ENCODE measurements at regions not wholly inside any gene's neighbourhood (a gene's known extent, or its start where the extent isn't known, plus 50 kb on each side); places are given as distances from the start of the nearest gene placed in this dataset.
"Not testable (repeated sequence)": the region's sequence is repeated elsewhere in the genome, so short reads cannot be mapped to it uniquely, and the experiment has no call there.

GRCh38 chrX:10706342-10706741 lies 86.0 kb upstream of the MID1 start:
- H2AFZ ChIP-seq (ENCODE audit: low read length); H2BK12ac ChIP-seq (ENCODE audit: low read depth, low read length); POLR2A ChIA-PET (ENCODE audit: partially characterized antibody); DNase-seq (ENCODE audit: low read depth in 1 of 2, low spot score in 2 of 2); H4K91ac ChIP-seq (replicated peaks; ENCODE audit: insufficient read length, low read length); H3K4me1 ChIP-seq (replicated peaks in 1 of 4; ENCODE audit: control insufficient read depth in 3 of 4, insufficient read depth in 4 of 4, low read length in 3 of 4); H4K5ac ChIP-seq (ENCODE audit: insufficient read length, low read depth, low read length); H2BK20ac ChIP-seq (ENCODE audit: low read length); H3K18ac ChIP-seq (ENCODE audit: extremely low read depth, low read length); H2BK15ac ChIP-seq (ENCODE audit: low read length); H3K36me3 ChIP-seq (ENCODE audit: control insufficient read depth in 2 of 4, insufficient read depth in 4 of 4, low read length in 3 of 4); H3K79me1 ChIP-seq (ENCODE audit: low read depth, low read length); H2BK120ac ChIP-seq (replicated peaks; ENCODE audit: low read depth, low read length); H3K4ac ChIP-seq (replicated peaks; ENCODE audit: insufficient read length, low read depth, low read length); H3K9me3 ChIP-seq (ENCODE audit: insufficient read depth in 2 of 2, low read depth in 1 of 2, low read length in 1 of 2); H4K8ac ChIP-seq (ENCODE audit: extremely low read depth, insufficient read depth, low read length); H3K27ac ChIP-seq (ENCODE audit: low read depth, low read length); H3K14ac ChIP-seq (ENCODE audit: insufficient read length); H3K79me2 ChIP-seq (ENCODE audit: control insufficient read depth in 1 of 2, insufficient read depth in 2 of 2, low read length in 2 of 2); H2AK5ac ChIP-seq (ENCODE audit: low read depth, low read length); H3K27me3 ChIP-seq (replicated peaks in 1 of 4; ENCODE audit: control insufficient read depth in 3 of 4, extremely low read depth in 1 of 4, insufficient read depth in 3 of 4, low read length in 3 of 4); H3K23me2 ChIP-seq (ENCODE audit: low read depth, low read length); H3K9ac ChIP-seq (replicated peaks in 1 of 4; ENCODE audit: extremely low read depth in 1 of 4, low read depth in 3 of 4, low read length in 3 of 4); H3K23ac ChIP-seq (ENCODE audit: insufficient read length); H2BK5ac ChIP-seq (ENCODE audit: low read depth, low read length); H3K56ac ChIP-seq (replicated peaks; ENCODE audit: insufficient read length, low read depth, low read length); H4K20me1 ChIP-seq (replicated peaks in 1 of 2; ENCODE audit: control insufficient read depth in 1 of 2, insufficient read depth in 2 of 2, low read length in 2 of 2); H3K4me3 ChIP-seq (ENCODE audit: extremely low read depth in 1 of 4, insufficient read depth in 2 of 4, low read depth in 3 of 4, low read length in 4 of 4); H3K4me2 ChIP-seq (ENCODE audit: insufficient read depth in 1 of 2, low read depth in 2 of 2, low read length in 2 of 2); CTCF ChIA-PET (ENCODE audit: partially characterized antibody): not testable (repeated sequence)
- WGBS, 2 experiments (ENCODE audit: extremely low coverage in 1 of 2, insufficient coverage in 1 of 2, insufficient read length in 1 of 2, insufficient replicate concordance in 2 of 2, low coverage in 1 of 2, low lambda C conversion rate in 2 of 2, missing lambda C conversion rate in 1 of 2): 93% methylated on average over 3 of the region's 3 CpGs; no CpG with 5 or more reads in 1 of the 2 experiments
- TF ChIP-seq CTCF (IDR thresholded peaks at IDR 0.05; ENCODE audit: control extremely low read depth in 1 of 3, insufficient read depth in 1 of 3, low read depth in 1 of 3, low read length in 3 of 3): 0 out of 4 replicates have a peak, but pooled peaks of 1 of the 3 experiments have one; percentile 1
- FAIRE-seq: peak; percentile 78
